ENCODE measurements at regions not wholly inside any gene's neighbourhood (a gene's known extent, or its start where the extent isn't known, plus 50 kb on each side); places are given as distances from the start of the nearest gene placed in this dataset.

DNA sequence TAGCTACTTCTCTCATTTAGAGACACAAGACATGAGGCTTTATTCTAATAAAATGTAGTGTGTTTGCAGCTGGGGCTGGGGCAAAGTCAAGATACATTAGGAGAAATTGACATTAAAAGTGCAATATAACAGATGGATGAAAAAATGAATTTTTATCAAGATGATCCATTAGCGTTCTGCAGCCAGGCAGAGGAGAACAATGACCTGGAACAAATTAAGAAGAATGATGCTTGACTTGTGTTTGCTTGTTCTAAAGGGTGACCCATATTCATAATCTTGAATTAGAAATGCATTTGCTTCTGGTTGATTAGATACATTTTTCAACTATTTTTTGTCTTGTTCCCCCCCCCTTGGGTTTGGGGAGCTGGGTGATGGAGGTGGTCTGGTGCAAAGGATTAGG lies 439.5 kb upstream of the BOD1L1 start:
- ATAC-seq: no peak
- Histone ChIP-seq H3K36me3 (ENCODE audit: insufficient read depth) (no peaks in the 10 kb centered on the region), H4K20me1 (replicated peaks; ENCODE audit: insufficient read depth) (no peaks in the 10 kb centered on the region), H2AFZ (no peak overlapping the region), H3K4me2 (no peak overlapping the region), H3K27ac (ENCODE audit: low read depth) (no peak overlapping the region), H3K4me3 (no peak overlapping the region), H3K9me2 (ENCODE audit: insufficient read depth) (0 out of 2 replicates have a peak, but pooled peaks cover 7% of the 10 kb centered on the region), H3K79me2 (replicated peaks; ENCODE audit: insufficient read depth) (no peaks in the 10 kb centered on the region), H3F3A (replicated peaks; ENCODE audit: low read depth) (no peaks in the 10 kb centered on the region), H3K27me3 (ENCODE audit: insufficient read depth) (no peaks in the 10 kb centered on the region), H3K4me1 (ENCODE audit: insufficient read depth) (peaks cover 24% of the 10 kb centered on the region)
- H3K27ac Mint-ChIP-seq: no peak overlapping the region
- H3K9me3 Mint-ChIP-seq: peaks cover 8% of the 10 kb centered on the region
- peaks cover 25% of the 10 kb centered on the region for H3K4me1 Mint-ChIP-seq
- no peak for TF ChIP-seq EZH2phosphoT487 (IDR thresholded peaks at IDR 0.05; ENCODE audit: unreplicated experiment)
- TF ChIP-seq, protein P1, sequence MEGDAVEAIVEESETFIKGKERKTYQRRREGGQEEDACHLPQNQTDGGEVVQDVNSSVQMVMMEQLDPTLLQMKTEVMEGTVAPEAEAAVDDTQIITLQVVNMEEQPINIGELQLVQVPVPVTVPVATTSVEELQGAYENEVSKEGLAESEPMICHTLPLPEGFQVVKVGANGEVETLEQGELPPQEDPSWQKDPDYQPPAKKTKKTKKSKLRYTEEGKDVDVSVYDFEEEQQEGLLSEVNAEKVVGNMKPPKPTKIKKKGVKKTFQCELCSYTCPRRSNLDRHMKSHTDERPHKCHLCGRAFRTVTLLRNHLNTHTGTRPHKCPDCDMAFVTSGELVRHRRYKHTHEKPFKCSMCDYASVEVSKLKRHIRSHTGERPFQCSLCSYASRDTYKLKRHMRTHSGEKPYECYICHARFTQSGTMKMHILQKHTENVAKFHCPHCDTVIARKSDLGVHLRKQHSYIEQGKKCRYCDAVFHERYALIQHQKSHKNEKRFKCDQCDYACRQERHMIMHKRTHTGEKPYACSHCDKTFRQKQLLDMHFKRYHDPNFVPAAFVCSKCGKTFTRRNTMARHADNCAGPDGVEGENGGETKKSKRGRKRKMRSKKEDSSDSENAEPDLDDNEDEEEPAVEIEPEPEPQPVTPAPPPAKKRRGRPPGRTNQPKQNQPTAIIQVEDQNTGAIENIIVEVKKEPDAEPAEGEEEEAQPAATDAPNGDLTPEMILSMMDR (conservative IDR thresholded peaks at IDR 0.05; ENCODE audit: low read depth in 2 of 2): no peak
- no peak for TF ChIP-seq NANOG (IDR thresholded peaks at IDR 0.05; ENCODE audit: borderline replicate concordance)
- no peak for TF ChIP-seq ZNF114 (CRISPR knock-in tag; IDR thresholded peaks at IDR 0.05)
- TF ChIP-seq CREB1 (CRISPR knock-in tag; IDR thresholded peaks at IDR 0.05; ENCODE audit: low read depth): no peak
- TF ChIP-seq, protein P2, sequence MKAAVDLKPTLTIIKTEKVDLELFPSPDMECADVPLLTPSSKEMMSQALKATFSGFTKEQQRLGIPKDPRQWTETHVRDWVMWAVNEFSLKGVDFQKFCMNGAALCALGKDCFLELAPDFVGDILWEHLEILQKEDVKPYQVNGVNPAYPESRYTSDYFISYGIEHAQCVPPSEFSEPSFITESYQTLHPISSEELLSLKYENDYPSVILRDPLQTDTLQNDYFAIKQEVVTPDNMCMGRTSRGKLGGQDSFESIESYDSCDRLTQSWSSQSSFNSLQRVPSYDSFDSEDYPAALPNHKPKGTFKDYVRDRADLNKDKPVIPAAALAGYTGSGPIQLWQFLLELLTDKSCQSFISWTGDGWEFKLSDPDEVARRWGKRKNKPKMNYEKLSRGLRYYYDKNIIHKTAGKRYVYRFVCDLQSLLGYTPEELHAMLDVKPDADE (IDR thresholded peaks at IDR 0.05): no peak
- TF ChIP-seq, protein P3, sequence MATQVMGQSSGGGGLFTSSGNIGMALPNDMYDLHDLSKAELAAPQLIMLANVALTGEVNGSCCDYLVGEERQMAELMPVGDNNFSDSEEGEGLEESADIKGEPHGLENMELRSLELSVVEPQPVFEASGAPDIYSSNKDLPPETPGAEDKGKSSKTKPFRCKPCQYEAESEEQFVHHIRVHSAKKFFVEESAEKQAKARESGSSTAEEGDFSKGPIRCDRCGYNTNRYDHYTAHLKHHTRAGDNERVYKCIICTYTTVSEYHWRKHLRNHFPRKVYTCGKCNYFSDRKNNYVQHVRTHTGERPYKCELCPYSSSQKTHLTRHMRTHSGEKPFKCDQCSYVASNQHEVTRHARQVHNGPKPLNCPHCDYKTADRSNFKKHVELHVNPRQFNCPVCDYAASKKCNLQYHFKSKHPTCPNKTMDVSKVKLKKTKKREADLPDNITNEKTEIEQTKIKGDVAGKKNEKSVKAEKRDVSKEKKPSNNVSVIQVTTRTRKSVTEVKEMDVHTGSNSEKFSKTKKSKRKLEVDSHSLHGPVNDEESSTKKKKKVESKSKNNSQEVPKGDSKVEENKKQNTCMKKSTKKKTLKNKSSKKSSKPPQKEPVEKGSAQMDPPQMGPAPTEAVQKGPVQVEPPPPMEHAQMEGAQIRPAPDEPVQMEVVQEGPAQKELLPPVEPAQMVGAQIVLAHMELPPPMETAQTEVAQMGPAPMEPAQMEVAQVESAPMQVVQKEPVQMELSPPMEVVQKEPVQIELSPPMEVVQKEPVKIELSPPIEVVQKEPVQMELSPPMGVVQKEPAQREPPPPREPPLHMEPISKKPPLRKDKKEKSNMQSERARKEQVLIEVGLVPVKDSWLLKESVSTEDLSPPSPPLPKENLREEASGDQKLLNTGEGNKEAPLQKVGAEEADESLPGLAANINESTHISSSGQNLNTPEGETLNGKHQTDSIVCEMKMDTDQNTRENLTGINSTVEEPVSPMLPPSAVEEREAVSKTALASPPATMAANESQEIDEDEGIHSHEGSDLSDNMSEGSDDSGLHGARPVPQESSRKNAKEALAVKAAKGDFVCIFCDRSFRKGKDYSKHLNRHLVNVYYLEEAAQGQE (IDR thresholded peaks at IDR 0.05; ENCODE audit: unreplicated experiment): no peak
- no peak for TF ChIP-seq POLR2AphosphoS5 (IDR thresholded peaks at IDR 0.05; ENCODE audit: low read depth)
- no peak for TF ChIP-seq EZH2 (IDR thresholded peaks at IDR 0.05; ENCODE audit: low read depth, unreplicated experiment)
- TF ChIP-seq JUNB (IDR thresholded peaks at IDR 0.05; ENCODE audit: unreplicated experiment): no peak
- TF ChIP-seq, protein P4, sequence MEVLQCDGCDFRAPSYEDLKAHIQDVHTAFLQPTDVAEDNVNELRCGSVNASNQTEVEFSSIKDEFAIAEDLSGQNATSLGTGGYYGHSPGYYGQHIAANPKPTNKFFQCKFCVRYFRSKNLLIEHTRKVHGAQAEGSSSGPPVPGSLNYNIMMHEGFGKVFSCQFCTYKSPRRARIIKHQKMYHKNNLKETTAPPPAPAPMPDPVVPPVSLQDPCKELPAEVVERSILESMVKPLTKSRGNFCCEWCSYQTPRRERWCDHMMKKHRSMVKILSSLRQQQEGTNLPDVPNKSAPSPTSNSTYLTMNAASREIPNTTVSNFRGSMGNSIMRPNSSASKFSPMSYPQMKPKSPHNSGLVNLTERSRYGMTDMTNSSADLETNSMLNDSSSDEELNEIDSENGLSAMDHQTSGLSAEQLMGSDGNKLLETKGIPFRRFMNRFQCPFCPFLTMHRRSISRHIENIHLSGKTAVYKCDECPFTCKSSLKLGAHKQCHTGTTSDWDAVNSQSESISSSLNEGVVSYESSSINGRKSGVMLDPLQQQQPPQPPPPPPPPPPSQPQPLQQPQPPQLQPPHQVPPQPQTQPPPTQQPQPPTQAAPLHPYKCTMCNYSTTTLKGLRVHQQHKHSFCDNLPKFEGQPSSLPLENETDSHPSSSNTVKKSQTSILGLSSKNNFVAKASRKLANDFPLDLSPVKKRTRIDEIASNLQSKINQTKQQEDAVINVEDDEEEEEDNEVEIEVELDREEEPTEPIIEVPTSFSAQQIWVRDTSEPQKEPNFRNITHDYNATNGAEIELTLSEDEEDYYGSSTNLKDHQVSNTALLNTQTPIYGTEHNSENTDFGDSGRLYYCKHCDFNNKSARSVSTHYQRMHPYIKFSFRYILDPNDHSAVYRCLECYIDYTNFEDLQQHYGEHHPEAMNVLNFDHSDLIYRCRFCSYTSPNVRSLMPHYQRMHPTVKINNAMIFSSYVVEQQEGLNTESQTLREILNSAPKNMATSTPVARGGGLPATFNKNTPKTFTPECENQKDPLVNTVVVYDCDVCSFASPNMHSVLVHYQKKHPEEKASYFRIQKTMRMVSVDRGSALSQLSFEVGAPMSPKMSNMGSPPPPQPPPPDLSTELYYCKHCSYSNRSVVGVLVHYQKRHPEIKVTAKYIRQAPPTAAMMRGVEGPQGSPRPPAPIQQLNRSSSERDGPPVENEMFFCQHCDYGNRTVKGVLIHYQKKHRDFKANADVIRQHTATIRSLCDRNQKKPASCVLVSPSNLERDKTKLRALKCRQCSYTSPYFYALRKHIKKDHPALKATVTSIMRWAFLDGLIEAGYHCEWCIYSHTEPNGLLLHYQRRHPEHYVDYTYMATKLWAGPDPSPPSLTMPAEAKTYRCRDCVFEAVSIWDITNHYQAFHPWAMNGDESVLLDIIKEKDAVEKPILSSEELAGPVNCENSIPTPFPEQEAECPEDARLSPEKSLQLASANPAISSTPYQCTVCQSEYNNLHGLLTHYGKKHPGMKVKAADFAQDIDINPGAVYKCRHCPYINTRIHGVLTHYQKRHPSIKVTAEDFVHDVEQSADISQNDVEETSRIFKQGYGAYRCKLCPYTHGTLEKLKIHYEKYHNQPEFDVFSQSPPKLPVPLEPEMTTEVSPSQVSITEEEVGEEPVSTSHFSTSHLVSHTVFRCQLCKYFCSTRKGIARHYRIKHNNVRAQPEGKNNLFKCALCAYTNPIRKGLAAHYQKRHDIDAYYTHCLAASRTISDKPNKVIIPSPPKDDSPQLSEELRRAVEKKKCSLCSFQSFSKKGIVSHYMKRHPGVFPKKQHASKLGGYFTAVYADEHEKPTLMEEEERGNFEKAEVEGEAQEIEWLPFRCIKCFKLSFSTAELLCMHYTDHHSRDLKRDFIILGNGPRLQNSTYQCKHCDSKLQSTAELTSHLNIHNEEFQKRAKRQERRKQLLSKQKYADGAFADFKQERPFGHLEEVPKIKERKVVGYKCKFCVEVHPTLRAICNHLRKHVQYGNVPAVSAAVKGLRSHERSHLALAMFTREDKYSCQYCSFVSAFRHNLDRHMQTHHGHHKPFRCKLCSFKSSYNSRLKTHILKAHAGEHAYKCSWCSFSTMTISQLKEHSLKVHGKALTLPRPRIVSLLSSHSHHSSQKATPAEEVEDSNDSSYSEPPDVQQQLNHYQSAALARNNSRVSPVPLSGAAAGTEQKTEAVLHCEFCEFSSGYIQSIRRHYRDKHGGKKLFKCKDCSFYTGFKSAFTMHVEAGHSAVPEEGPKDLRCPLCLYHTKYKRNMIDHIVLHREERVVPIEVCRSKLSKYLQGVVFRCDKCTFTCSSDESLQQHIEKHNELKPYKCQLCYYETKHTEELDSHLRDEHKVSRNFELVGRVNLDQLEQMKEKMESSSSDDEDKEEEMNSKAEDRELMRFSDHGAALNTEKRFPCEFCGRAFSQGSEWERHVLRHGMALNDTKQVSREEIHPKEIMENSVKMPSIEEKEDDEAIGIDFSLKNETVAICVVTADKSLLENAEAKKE (CRISPR knock-in tag; IDR thresholded peaks at IDR 0.05): no peak
- no peak for TF ChIP-seq STAT1 (IDR thresholded peaks at IDR 0.05; ENCODE audit: unreplicated experiment)
- no peak for TF ChIP-seq ZNF331 (CRISPR knock-in tag; IDR thresholded peaks at IDR 0.05; ENCODE audit: low read depth)
- no peak for DNase-seq (ENCODE audit: low spot score)
- H3K4me3 Mint-ChIP-seq: no peak overlapping the region
- H3K27me3 Mint-ChIP-seq (ENCODE audit: insufficient read depth, low read depth, poor library complexity): no peaks in the 10 kb centered on the region
- H3K36me3 Mint-ChIP-seq (ENCODE audit: low read depth): peaks cover 1% of the 10 kb centered on the region; the same call in 1 of the 3 replicates

All from GM23338 (cell line).